T-helper 1 cell treated with Interleukin-12 subunit alpha and Interleukin-12 subunit beta and Interleukin-4 antibody, amounts not matched to agents 30 ng/mL and 1 ng/mL, for 36 hours (primary cell): ENCODE measurements at regions not wholly inside any gene's neighbourhood (a gene's known extent, or its start where the extent isn't known, plus 50 kb on each side); places are given as distances from the start of the nearest gene placed in this dataset.

Experiments
- intact Hi-C: fragments of 100-400 bp; cut with micrococcal nuclease; formaldehyde crosslinking; loops from one replicate; pipeline ENCODE4 v1.15.1; 2024

DNA sequence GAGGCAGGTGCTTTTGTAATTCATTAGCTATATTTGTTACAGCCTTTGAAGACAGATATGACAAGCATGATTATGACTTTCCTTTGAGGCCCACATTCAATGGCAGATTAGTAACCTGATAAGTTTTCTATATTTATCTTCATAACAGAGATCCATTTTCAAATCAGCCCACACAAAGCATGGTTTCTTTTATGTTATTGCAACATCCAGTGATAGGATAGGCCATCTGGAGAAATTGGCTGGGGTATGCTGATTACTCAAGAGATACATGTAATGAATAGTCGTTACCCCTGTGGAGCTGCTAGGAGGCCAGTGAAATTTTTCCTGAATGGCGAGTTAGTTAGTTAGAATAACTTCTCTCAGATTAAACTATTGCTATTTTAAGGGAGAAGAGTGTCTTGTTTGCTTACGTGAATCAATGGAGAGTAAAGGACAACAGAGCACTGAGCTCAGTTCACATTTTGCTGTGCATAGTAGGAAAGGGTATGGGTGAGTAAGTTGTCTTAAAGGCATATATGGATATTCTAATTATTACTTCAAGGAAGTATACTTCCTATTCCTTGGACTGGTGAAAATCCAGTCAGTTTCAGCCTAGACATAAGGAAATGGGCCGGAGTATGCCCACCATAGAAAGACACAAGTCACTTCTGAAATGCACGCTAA is 79.2 kb upstream of the DKK2 start:
- intact Hi-C loops, result no loop called here

DNA sequence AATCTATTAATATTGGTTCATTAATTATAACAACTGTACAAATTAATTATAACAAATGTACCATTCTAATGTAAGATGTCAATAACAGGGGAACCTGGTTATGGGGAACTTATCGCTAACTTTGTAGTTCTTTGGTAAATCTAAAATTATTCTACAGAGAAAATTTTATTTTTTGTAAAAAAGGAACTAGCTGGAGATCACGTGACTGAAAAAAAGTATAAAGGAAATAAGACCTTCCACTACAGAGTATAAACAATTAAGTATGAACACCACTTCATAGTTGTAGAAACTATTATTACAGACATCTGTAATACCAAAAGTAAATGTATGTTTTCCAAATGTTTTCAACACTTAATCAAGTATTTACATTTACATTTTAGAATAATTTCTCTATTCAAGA is 77.9 kb upstream of the DKK2 start:
- intact Hi-C loops, result no loop called here

DNA sequence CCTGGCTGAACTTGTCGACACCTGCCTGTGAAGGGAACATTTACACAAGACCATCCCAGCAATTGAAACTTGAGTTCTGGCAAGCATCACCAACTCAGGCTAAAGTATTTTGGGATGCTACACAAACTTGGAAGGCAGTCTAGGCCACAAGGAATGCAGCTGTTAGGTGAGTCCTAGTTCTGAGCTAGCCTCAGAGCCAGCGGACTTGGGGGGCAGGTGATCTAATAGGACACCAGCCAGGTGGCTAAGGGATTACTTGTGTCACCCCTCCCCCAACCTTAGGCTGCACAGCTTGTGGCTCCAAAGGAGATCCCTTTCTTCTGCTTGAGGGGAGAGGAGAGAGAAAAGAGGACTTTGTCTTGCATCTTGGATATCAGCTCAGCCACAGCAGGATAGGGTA is 62.3 kb upstream of the DKK2 start:
- intact Hi-C loops, result no loop called here

DNA sequence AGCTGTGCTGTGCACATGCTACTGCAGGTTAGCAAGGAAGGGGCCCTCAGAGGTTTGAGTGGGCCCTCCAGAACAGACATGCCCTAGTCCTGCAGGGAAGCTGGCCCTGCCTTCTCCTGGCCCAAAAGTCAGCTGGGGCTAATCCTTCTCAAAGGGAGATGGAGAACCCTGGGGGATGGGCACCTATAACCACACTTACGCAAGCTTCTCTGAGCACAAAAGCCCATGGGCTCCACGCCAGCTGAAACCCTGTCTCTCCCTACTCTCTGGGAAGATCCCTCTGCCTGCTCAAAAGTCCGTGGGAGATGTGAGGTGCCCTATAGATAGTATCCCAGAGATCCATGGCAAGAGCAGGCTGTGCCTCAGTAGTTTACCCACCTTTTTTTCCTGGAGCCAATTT is 58.9 kb upstream of the DKK2 start:
- intact Hi-C loops, result no loop called here

DNA sequence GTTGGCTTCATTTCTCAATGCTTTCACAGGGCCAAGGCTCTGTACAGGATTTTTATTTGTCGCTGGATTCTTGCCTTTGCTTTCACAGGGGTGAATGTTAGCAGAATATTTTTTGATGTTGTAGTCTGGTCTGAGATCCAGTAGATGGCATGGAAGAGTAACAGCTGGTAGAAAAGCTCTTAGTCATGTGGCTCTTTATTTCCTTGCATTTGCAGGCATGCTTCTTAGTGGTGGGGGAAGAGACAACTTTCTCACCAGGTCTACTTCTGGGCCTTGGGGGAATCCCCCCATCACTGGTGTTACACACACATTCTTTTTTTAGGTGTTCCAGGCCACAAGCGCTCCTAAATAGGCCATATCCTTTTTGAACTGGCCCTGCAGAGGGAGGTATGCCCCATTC is 58.2 kb upstream of the DKK2 start:
- intact Hi-C loops, result no loop called here
